Left lung (tissue), 4 donors: ENCODE measurements at regions not wholly inside any gene's neighbourhood (a gene's known extent, or its start where the extent isn't known, plus 50 kb on each side); places are given as distances from the start of the nearest gene placed in this dataset.

Experiments
- ATAC-seq: fragments of 200-7000 bp; cut with Tn5 transposase; one replicate; pipeline ENCODE4 v1.9.1; 2020; ENCODE audit warnings: moderate library complexity
- DNase-seq, 4 donors: peaks; one replicate each; pipeline ENCODE4 v3.0.0-alpha.2; 2013 to 2020
- H3K27ac ChIP-seq, 2 donors: fragments of 200-600 bp; sonication (generic) in 1 of 2; one replicate each; pipeline versions ENCODE4 v1.5.0 to v1.8.0; 2020 to 2021
- H3K27me3 ChIP-seq, 2 donors: fragments of 200-600 bp; sonication (generic) in 1 of 2; one replicate each; pipeline versions ENCODE4 v1.5.0 to v1.8.0; 2020 to 2021
- H3K36me3 ChIP-seq, 2 donors: fragments of 200-600 bp; sonication (generic) in 1 of 2; one replicate each; pipeline versions ENCODE4 v1.5.0 to v1.8.0; 2020 to 2021
- H3K4me1 ChIP-seq, 2 donors: fragments of 200-600 bp; one replicate each; pipeline ENCODE4 v1.8.0; 2021
- H3K4me3 ChIP-seq, 2 donors: fragments of 200-600 bp; sonication (generic) in 1 of 2; one replicate each; pipeline versions ENCODE4 v1.5.0 to v1.8.0; 2020 to 2021; ENCODE audit warnings: mild to moderate bottlenecking in 1 of 2
- H3K9me3 ChIP-seq, 2 donors: fragments of 200-600 bp; sonication (generic) in 1 of 2; one replicate each; pipeline versions ENCODE4 v1.5.0 to v1.8.0; 2020 to 2021
- CTCF ChIP-seq, 2 donors: fragments of 200-600 bp; sonication (generic) in 1 of 2; IDR thresholded peaks; one replicate each; pipeline versions ENCODE4 v1.5.0 to v1.8.0; 2021; ENCODE audit warnings: antibody characterized with exemption in 2 of 2
- intact Hi-C, 2 donors: fragments of 100-400 bp; cut with DNase I; formaldehyde crosslinking; loops; one replicate each; pipeline versions ENCODE4 v1.11.2 to v1.14.2; 2022
- donor health status: DM: no; HTN: yes; CAD: no.
- donor health status: DM: no; HTN: no; CAD: no.

- H3K36me3 ChIP-seq: no peaks in the 10 kb centered on the region
- H3K4me3 ChIP-seq: no peak overlapping the region
- no peaks in the 10 kb centered on the region for H3K4me1 ChIP-seq
- H3K9me3 ChIP-seq: no peaks in the 10 kb centered on the region
- DNase-seq (no peak), ATAC-seq (no peak)
- no peak for TF ChIP-seq CTCF (IDR thresholded peaks at IDR 0.05)
- intact Hi-C loops: no loop called here
- H3K27me3 ChIP-seq: no peaks in the 10 kb centered on the region
- no peak overlapping the region for H3K27ac ChIP-seq
Observed at GRCh38 chr2:8334866-8335325, 347.0 kb upstream of the ID2 start.

DNA sequence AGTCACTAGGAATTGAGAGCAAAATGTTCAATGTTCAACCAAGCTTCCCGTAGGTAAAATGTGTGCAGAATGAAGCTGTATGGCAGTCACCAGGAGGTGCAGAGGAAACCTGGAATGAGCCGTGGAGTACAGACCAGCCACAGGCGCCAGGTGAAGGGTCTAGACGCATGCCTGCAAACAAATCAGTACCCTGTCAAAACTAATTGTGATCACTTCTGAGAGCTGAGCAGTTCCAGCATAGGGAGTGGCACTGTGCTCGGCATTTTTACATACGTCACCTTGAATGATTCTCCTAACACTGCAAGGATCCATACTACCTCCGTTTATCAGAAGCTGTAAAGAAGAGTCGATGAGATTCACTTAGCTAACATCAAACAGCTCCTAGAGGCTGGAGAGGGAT is 346.1 kb upstream of the ID2 start:
- intact Hi-C loops: no loop called here
- ATAC-seq: no peak
- TF ChIP-seq CTCF (IDR thresholded peaks at IDR 0.05): no peak

GRCh38 chr2:8337321-8337720 is 344.5 kb upstream of the ID2 start:
- no peak overlapping the region for H3K27ac ChIP-seq
- no peak for TF ChIP-seq CTCF (IDR thresholded peaks at IDR 0.05)
- no peaks in the 10 kb centered on the region for H3K4me1 ChIP-seq
- ATAC-seq (no peak), DNase-seq (no peak)
- no peak overlapping the region for H3K4me3 ChIP-seq
- no peaks in the 10 kb centered on the region for H3K36me3 ChIP-seq
- no peaks in the 10 kb centered on the region for H3K9me3 ChIP-seq
- no peaks in the 10 kb centered on the region for H3K27me3 ChIP-seq
- intact Hi-C loops: no loop called here

More for the DNA sequence above, 346.1 kb upstream of the ID2 start:
- no peak overlapping the region for H3K4me3 ChIP-seq
- H3K27ac ChIP-seq: no peak overlapping the region
- H3K9me3 ChIP-seq: no peaks in the 10 kb centered on the region
- H3K36me3 ChIP-seq: no peaks in the 10 kb centered on the region
- no peaks in the 10 kb centered on the region for H3K4me1 ChIP-seq
- DNase-seq: no peak
- H3K27me3 ChIP-seq: no peaks in the 10 kb centered on the region

GRCh38 chr2:8342407-8342806 is 339.4 kb upstream of the ID2 start:
- no peaks in the 10 kb centered on the region for H3K27me3 ChIP-seq
- H3K27ac ChIP-seq: no peak overlapping the region
- no peaks in the 10 kb centered on the region for H3K36me3 ChIP-seq
- no peak for ATAC-seq
- intact Hi-C loops: no loop called here
- no peak for DNase-seq
- no peak for TF ChIP-seq CTCF (IDR thresholded peaks at IDR 0.05)
- H3K4me1 ChIP-seq: no peaks in the 10 kb centered on the region
- no peak overlapping the region for H3K4me3 ChIP-seq
- H3K9me3 ChIP-seq: no peaks in the 10 kb centered on the region

- Histone ChIP-seq H3K27ac (no peak overlapping the region), H3K36me3 (no peaks in the 10 kb centered on the region), H3K9me3 (no peaks in the 10 kb centered on the region), H3K27me3 (no peaks in the 10 kb centered on the region), H3K4me3 (no peak overlapping the region), H3K4me1 (no peaks in the 10 kb centered on the region)
- no peak for TF ChIP-seq CTCF (IDR thresholded peaks at IDR 0.05)
- ATAC-seq: no peak
- intact Hi-C loops: no loop called here
- DNase-seq: no peak
Observed at GRCh38 chr2:8343031-8343430, 338.8 kb upstream of the ID2 start.
